Effector memory CD8-positive, alpha-beta T cell (primary cell): ENCODE measurements at regions not wholly inside any gene's neighbourhood (a gene's known extent, or its start where the extent isn't known, plus 50 kb on each side); places are given as distances from the start of the nearest gene placed in this dataset.

Experiments
- ATAC-seq: fragments of 150-1000 bp; cut with Tn5 transposase; replicated peaks from 2 replicates; pipeline ENCODE4 v1.10.0; 2021; ENCODE audit warnings: mild to moderate bottlenecking, moderate library complexity
- DNase-seq, 3 experiments: peaks; one replicate each; pipeline ENCODE4 v3.0.0; 2021
- H3K27ac Mint-ChIP-seq, 2 donors: one replicate each; pipeline ENCODE4 v1.8.0; 2022; ENCODE audit warnings: mild to moderate bottlenecking in 2 of 2, mixed read lengths in 2 of 2, moderate library complexity in 2 of 2
- H3K27me3 Mint-ChIP-seq, 2 donors: one replicate each; pipeline ENCODE4 v1.8.0; 2022; ENCODE audit warnings: mixed read lengths in 2 of 2
- H3K36me3 Mint-ChIP-seq: one replicate; pipeline ENCODE4 v1.8.0; 2022; ENCODE audit warnings: mild to moderate bottlenecking, moderate library complexity, mixed read lengths; ENCODE audit not compliant: insufficient read depth
- H3K4me1 Mint-ChIP-seq, 2 donors: one replicate each; pipeline ENCODE4 v1.8.0; 2022; ENCODE audit warnings: low read depth in 2 of 2, mixed read lengths in 2 of 2
- H3K4me3 Mint-ChIP-seq, 2 donors: one replicate each; pipeline ENCODE4 v1.8.0; 2022; ENCODE audit warnings: mild to moderate bottlenecking in 2 of 2, mixed read lengths in 2 of 2, moderate library complexity in 2 of 2
- H3K9me3 Mint-ChIP-seq, 2 donors: one replicate each; pipeline ENCODE4 v1.8.0; 2022; ENCODE audit warnings: mixed read lengths in 2 of 2

GRCh38 chr4:149296503-149296902, 519.1 kb downstream of the IQCM start:
- Mint-ChIP-seq H3K9me3 (peaks cover 0 to 3% of the 10 kb centered on the region in 2 donors), H3K27ac (no peak overlapping the region), H3K27me3 (no peaks in the 10 kb centered on the region), H3K4me1 (no peaks in the 10 kb centered on the region), H3K36me3 (no peaks in the 10 kb centered on the region), H3K4me3 (no peak overlapping the region)
- ATAC-seq (no peak), DNase-seq (no peak)

GRCh38 chr4:149296084-149296483, 519.6 kb downstream of the IQCM start:
- ATAC-seq (no peak), DNase-seq (no peak)
- no peaks in the 10 kb centered on the region for H3K4me1 Mint-ChIP-seq
- no peaks in the 10 kb centered on the region for H3K36me3 Mint-ChIP-seq
- H3K9me3 Mint-ChIP-seq, result peaks cover 0 to 3% of the 10 kb centered on the region in 2 donors
- no peaks in the 10 kb centered on the region for H3K27me3 Mint-ChIP-seq
- H3K27ac Mint-ChIP-seq, result no peak overlapping the region
- H3K4me3 Mint-ChIP-seq, result no peak overlapping the region

DNA sequence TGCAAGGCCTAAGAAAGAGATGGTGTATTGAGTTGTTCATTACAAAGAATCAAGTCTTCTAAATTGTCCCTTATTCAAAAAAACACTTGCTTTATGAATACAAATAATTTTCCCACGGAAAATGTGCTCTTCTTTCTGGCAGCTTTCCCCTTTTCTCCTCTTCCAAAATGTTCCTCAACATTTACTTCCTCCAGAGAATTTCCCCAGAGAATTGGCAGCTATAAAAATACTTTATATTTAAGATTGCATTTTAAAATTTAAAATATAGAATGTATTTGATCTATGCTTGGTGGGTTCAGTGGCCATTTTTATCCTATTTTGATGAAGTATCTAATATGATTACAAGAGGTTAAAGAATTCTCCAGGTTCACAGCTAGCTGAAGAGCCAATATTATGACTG, 521.0 kb downstream of the IQCM start:
- no peaks in the 10 kb centered on the region for H3K9me3 Mint-ChIP-seq
- H3K4me3 Mint-ChIP-seq, result no peak overlapping the region
- no peaks in the 10 kb centered on the region for H3K4me1 Mint-ChIP-seq
- H3K36me3 Mint-ChIP-seq, result no peaks in the 10 kb centered on the region
- DNase-seq (no peak), ATAC-seq (no peak)
- no peaks in the 10 kb centered on the region for H3K27me3 Mint-ChIP-seq
- H3K27ac Mint-ChIP-seq, result no peak overlapping the region

DNA sequence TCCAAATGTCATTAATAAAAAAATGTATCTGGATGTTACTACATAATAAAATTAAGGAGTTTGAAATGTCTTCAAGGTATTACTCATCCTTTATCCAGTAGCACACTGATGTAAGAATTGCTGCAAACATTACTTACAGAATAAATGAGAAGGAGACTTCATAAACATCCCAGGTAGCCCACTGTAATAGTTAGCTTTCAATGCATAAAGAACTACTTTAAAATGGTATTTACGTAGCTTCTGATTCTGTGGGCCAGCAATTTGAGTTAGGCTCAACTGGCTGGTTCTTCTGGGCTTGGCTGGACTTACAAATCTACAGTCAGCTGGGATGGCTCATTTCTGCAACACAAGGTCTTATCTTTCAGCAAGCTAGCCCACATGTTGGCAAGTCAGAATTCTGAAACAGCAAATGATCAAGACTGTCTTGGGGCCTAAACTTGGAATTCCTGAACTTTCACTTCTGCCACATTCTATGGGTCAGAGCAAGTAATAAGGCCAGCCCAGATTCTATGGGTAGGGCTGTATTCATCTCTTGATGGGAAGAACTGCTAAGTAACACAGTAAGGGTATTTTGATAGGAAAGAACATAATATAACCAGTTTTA, 522.5 kb downstream of the IQCM start:
- H3K9me3 Mint-ChIP-seq, result no peaks in the 10 kb centered on the region
- no peaks in the 10 kb centered on the region for H3K27me3 Mint-ChIP-seq
- H3K4me1 Mint-ChIP-seq, result no peaks in the 10 kb centered on the region
- ATAC-seq (no peak), DNase-seq (no peak)
- no peak overlapping the region for H3K27ac Mint-ChIP-seq
- H3K4me3 Mint-ChIP-seq, result no peak overlapping the region
- no peaks in the 10 kb centered on the region for H3K36me3 Mint-ChIP-seq

- Mint-ChIP-seq H3K9me3 (no peaks in the 10 kb centered on the region), H3K4me1 (no peaks in the 10 kb centered on the region), H3K36me3 (no peaks in the 10 kb centered on the region), H3K27me3 (no peaks in the 10 kb centered on the region), H3K4me3 (no peak overlapping the region), H3K27ac (no peak overlapping the region)
- ATAC-seq (no peak), DNase-seq (no peak)
Measured at GRCh38 chr4:149292425-149293007, 523.1 kb downstream of the IQCM start.

DNA sequence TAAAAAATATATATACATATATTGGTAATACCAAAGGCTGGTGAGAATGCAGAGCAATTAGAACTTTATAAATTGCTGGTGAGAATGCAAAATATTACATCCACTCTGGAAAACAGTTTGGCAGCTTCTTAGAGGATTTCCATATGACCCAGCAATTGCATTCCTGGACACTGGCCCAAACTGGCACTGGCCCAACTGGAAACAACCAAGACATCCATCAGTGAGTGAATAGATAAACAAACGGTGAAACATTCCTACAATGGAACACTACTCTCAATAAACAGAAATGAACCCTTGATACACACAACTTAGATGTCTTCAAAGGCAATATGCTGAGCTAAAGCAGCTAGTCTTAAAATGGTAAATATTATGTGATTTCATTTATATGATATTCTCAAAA, 524.2 kb downstream of the IQCM start:
- no peak for DNase-seq

DNA sequence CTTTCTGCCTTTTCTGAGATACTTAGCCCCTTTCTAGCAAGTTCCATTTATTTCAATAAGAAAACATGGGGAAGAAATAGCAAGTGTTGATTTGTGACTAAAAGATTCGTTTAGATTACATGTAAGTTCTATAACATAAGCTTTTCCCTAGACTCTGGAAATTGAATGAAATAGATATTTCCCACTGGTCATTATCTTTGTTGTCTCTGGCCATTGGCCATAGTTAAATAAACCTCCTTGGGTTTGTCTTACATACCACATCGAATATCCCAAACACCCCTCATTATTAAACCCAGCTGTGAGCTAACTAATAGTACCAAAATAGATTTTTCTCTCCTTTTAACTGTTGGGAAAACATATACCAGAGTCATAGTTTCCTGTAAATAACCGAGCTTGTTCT, 534.8 kb downstream of the IQCM start:
- H3K4me3 Mint-ChIP-seq, result no peak overlapping the region

More for the DNA sequence above, 524.2 kb downstream of the IQCM start:
- Mint-ChIP-seq H3K27me3 (no peaks in the 10 kb centered on the region), H3K27ac (no peak overlapping the region), H3K4me1 (no peaks in the 10 kb centered on the region), H3K4me3 (no peak overlapping the region), H3K9me3 (peaks cover 0 to 3% of the 10 kb centered on the region in 2 donors), H3K36me3 (no peaks in the 10 kb centered on the region)
- no peak for ATAC-seq

GRCh38 chr4:149279776-149280175, 535.9 kb downstream of the IQCM start:
- H3K4me3 Mint-ChIP-seq, result no peak overlapping the region
- no peaks in the 10 kb centered on the region for H3K9me3 Mint-ChIP-seq
- no peaks in the 10 kb centered on the region for H3K36me3 Mint-ChIP-seq
- no peak for ATAC-seq
- H3K27me3 Mint-ChIP-seq, result no peaks in the 10 kb centered on the region
- H3K27ac Mint-ChIP-seq, result no peak overlapping the region
- H3K4me1 Mint-ChIP-seq, result no peaks in the 10 kb centered on the region
- DNase-seq, result no peak

More for the DNA sequence above, 534.8 kb downstream of the IQCM start:
- Mint-ChIP-seq H3K36me3 (no peaks in the 10 kb centered on the region), H3K9me3 (no peaks in the 10 kb centered on the region), H3K27ac (no peak overlapping the region), H3K27me3 (no peaks in the 10 kb centered on the region), H3K4me1 (no peaks in the 10 kb centered on the region)
- DNase-seq (no peak), ATAC-seq (no peak)

DNA sequence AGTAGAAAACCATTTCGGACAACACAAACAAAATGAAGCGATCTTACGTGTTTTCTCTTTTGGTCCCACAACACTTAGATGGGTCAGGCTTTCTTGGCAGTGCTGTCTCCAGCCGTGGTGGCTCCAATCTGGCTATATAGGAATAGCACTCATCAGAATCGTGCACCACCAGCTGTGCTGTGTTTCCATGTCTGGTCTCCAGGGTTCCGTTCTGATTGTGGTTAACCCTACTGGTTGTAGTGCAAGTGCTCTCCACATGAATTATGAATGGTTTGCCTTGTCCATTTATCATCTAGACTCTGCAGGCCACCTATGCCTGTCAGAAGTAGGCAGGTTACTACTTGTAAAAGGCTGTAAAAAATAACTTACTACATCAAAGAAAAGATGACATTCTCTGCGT, 536.3 kb downstream of the IQCM start:
- no peaks in the 10 kb centered on the region for H3K27me3 Mint-ChIP-seq
- ATAC-seq (no peak), DNase-seq (no peak)
- H3K4me1 Mint-ChIP-seq, result no peaks in the 10 kb centered on the region
- no peak overlapping the region for H3K4me3 Mint-ChIP-seq
- no peak overlapping the region for H3K27ac Mint-ChIP-seq
- no peaks in the 10 kb centered on the region for H3K36me3 Mint-ChIP-seq
- no peaks in the 10 kb centered on the region for H3K9me3 Mint-ChIP-seq

DNA sequence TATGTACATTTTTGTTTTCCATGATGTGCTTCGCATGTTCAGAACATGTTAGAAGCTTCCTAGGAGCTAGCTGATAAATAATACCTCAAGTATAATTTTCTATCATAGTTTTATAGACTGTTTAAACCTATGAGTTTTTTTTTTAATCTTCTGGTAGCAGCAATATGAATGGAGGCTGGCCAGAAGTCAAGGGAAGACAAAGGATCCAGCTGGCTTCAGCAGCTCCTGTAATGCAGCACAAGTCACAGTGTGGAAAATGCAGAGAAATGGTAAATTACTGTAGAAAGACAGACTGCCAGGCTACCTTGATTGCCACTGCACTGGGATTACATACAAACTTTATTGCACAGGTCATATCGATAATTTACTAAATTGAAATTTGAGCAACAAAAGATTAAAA, 537.9 kb downstream of the IQCM start:
- no peaks in the 10 kb centered on the region for H3K27me3 Mint-ChIP-seq
- no peaks in the 10 kb centered on the region for H3K36me3 Mint-ChIP-seq
- H3K9me3 Mint-ChIP-seq, result no peaks in the 10 kb centered on the region
- no peak overlapping the region for H3K27ac Mint-ChIP-seq
- no peaks in the 10 kb centered on the region for H3K4me1 Mint-ChIP-seq
- no peak for ATAC-seq
- no peak for DNase-seq
- H3K4me3 Mint-ChIP-seq, result no peak overlapping the region

DNA sequence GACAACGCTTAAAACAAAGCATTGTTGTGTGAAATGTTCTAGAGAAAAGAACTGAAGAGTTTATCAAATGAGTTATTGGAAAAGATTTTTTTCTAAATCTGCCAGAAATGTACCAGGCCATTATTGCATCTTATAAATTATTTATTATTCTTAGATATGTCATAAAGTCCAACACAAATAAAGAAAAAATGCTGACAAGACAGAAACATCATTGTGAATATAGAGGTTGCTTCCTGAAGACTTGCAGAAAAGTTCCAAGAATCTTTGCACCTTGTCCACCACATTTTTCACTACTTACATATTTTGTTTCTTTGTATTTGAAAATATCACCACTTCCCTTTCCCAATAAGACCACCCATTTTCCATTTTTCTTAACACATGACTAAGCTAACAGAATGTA, 545.8 kb downstream of the IQCM start:
- DNase-seq, result no peak
- Mint-ChIP-seq H3K27me3 (no peaks in the 10 kb centered on the region), H3K4me3 (no peak overlapping the region), H3K27ac (no peak overlapping the region), H3K36me3 (no peaks in the 10 kb centered on the region), H3K4me1 (no peaks in the 10 kb centered on the region), H3K9me3 (no peaks in the 10 kb centered on the region)
- no peak for ATAC-seq

DNA sequence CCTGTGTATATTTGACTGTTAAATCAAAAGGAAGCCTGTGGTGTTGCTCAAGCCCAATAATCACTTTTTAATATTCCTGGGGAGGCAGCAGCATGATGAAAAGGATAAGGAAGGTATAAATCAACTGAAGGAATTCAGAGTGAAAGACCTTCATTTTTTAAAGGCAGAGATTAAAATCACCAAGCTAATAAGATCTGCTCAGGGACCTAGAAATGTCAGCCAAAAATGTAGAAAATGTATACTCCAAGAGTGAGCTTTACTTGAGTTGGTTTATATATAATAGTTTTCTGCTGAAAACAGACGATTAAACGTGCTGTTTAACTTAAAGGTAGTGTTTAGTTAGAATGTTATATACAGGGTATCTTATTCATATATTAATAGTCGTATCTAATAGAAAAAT, 549.3 kb downstream of the IQCM start:
- no peak overlapping the region for H3K27ac Mint-ChIP-seq
- no peaks in the 10 kb centered on the region for H3K27me3 Mint-ChIP-seq
- no peak overlapping the region for H3K4me3 Mint-ChIP-seq
- no peaks in the 10 kb centered on the region for H3K9me3 Mint-ChIP-seq
- H3K4me1 Mint-ChIP-seq, result no peaks in the 10 kb centered on the region
- H3K36me3 Mint-ChIP-seq, result no peaks in the 10 kb centered on the region
- ATAC-seq (no peak), DNase-seq (no peak)

DNA sequence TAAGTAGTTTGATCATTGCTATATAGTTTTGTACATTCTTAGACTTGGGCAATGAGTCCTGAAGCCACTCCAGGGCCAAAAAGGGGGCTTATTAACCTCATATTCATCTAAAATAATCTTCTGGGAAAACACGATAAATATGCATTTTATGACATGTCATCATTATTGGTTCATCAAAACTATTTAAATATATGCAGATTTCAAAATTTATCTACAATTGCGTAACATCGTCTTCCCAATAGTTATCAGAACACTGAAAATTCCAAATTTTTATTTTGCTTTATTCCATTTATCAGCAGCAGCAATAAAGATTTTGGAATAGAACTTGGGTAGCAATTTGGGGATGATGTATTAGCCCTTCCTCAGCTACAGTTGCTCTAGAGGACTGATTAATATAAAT, 550.0 kb downstream of the IQCM start:
- DNase-seq, result no peak
- no peak overlapping the region for H3K27ac Mint-ChIP-seq
- no peaks in the 10 kb centered on the region for H3K9me3 Mint-ChIP-seq
- H3K36me3 Mint-ChIP-seq, result no peaks in the 10 kb centered on the region
- H3K27me3 Mint-ChIP-seq, result no peaks in the 10 kb centered on the region
- no peak overlapping the region for H3K4me3 Mint-ChIP-seq
- no peak for ATAC-seq
- no peaks in the 10 kb centered on the region for H3K4me1 Mint-ChIP-seq

GRCh38 chr4:149264093-149264733, 551.4 kb downstream of the IQCM start:
- no peaks in the 10 kb centered on the region for H3K4me1 Mint-ChIP-seq
- H3K9me3 Mint-ChIP-seq, result no peaks in the 10 kb centered on the region
- ATAC-seq (no peak), DNase-seq (no peak)
- H3K36me3 Mint-ChIP-seq, result no peaks in the 10 kb centered on the region
- H3K27ac Mint-ChIP-seq, result no peak overlapping the region
- no peak overlapping the region for H3K4me3 Mint-ChIP-seq
- no peaks in the 10 kb centered on the region for H3K27me3 Mint-ChIP-seq
